Fibroblast of lung (primary cell): ENCODE measurements at regions not wholly inside any gene's neighbourhood (a gene's known extent, or its start where the extent isn't known, plus 50 kb on each side); places are given as distances from the start of the nearest gene placed in this dataset.

ENCODE experiments used
- EZH2 ChIP-seq: IDR thresholded peaks from 2 replicates; pipeline ENCODE4 v1.5.1; 2012; ENCODE audit warnings: low read length, control low read depth, mild to moderate bottlenecking; ENCODE audit errors: missing control alignments
- TF ChIP-seq, protein P1 (sequence below), 2 donors: IDR thresholded peaks in 1 of 2; conservative IDR thresholded peaks in 1 of 2; 1 replicate in 1 of 2; 2 replicates in 1 of 2; pipeline ENCODE4 v1.5.1; 2011 to 2012; ENCODE audit warnings: low read length in 2 of 2, control low read depth in 1 of 2, inconsistent platforms in 1 of 2, low read depth in 1 of 2, mild to moderate bottlenecking in 1 of 2

DNA sequence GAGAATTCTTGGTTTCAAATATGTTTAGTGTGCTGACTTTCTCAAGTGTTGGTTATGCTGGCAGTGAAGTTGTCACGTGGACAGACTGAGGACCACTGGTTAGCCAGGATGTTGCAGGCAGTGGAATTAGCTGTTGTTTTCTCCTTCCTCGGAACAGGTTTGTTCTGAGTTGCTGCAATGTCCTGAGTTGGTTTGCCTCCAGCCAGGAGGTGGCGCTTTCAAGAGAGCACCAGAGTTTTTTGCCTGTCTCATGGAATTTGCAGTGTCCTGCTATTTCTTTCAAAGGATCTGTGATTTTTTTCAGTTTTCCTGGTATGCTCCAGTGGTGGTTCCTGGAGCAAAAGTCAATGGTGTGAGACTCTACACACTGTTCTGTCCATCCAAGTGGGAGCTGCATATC lies 158.1 kb upstream of the CXorf66 start:
- TF ChIP-seq, protein P1, sequence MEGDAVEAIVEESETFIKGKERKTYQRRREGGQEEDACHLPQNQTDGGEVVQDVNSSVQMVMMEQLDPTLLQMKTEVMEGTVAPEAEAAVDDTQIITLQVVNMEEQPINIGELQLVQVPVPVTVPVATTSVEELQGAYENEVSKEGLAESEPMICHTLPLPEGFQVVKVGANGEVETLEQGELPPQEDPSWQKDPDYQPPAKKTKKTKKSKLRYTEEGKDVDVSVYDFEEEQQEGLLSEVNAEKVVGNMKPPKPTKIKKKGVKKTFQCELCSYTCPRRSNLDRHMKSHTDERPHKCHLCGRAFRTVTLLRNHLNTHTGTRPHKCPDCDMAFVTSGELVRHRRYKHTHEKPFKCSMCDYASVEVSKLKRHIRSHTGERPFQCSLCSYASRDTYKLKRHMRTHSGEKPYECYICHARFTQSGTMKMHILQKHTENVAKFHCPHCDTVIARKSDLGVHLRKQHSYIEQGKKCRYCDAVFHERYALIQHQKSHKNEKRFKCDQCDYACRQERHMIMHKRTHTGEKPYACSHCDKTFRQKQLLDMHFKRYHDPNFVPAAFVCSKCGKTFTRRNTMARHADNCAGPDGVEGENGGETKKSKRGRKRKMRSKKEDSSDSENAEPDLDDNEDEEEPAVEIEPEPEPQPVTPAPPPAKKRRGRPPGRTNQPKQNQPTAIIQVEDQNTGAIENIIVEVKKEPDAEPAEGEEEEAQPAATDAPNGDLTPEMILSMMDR (conservative IDR thresholded peaks at IDR 0.05 in 1 of 2, IDR thresholded peaks at IDR 0.05 in 1 of 2; ENCODE audit: low read depth in 1 of 2, low read length in 2 of 2), result no peak
- TF ChIP-seq EZH2, result no peak
